ENCODE measurements at regions not wholly inside any gene's neighbourhood (a gene's known extent, or its start where the extent isn't known, plus 50 kb on each side); places are given as distances from the start of the nearest gene placed in this dataset.

GRCh38 chr11:106152013-106152412, 74.6 kb downstream of the AASDHPPT start:
- in situ Hi-C loops (cut with HindIII; ENCODE audit: low pct_unique_long_range_greater_than_20kb, low sequenced_read_pairs), result no loop called here
- no TSS peak for BruUV-seq (replicated peaks)
- CTCF ChIA-PET, result no interaction called here
- intact Hi-C loops (cut with micrococcal nuclease; ENCODE audit: unreplicated experiment), result loop anchor here (10.0 kb wide), 1 partner anchor 433 kb away; no protein-coding TSS in a partner anchor
- POLR2A ChIA-PET, result no interaction called here
- Histone ChIP-seq H3K4me3 (ENCODE audit: low read depth in 2 of 2, low read length in 2 of 2) (peak overlapping the region in 1 of 2 experiments; percentile 8; a peak in 1 of 4 replicates), H3K36me3 (ENCODE audit: control insufficient read depth, insufficient read depth, low read length) (no peaks in the 10 kb centered on the region), H3K9me3 (ENCODE audit: control insufficient read depth, insufficient read depth, low read depth, low read length) (peaks cover 21% of the 10 kb centered on the region; the same call in 1 of the 2 replicates), H3K27ac (ENCODE audit: low read length) (peak overlapping the region; percentile 4; the same call in 1 of the 2 replicates), H3K4me1 (ENCODE audit: control insufficient read depth, insufficient read depth, low read length) (no peaks in the 10 kb centered on the region), H3K27me3 (ENCODE audit: control insufficient read depth, insufficient read depth, low read length) (no peaks in the 10 kb centered on the region)
- TF ChIP-seq CTCF (IDR thresholded peaks at IDR 0.05), result peak; percentile 60
- no peak for TF ChIP-seq SIN3A (IDR thresholded peaks at IDR 0.05; ENCODE audit: borderline replicate concordance, insufficient read depth, low read depth, low read length)
- ATAC-seq (peak; percentile 78), DNase-seq (ENCODE audit: low read depth, low spot score) (no peak)

DNA sequence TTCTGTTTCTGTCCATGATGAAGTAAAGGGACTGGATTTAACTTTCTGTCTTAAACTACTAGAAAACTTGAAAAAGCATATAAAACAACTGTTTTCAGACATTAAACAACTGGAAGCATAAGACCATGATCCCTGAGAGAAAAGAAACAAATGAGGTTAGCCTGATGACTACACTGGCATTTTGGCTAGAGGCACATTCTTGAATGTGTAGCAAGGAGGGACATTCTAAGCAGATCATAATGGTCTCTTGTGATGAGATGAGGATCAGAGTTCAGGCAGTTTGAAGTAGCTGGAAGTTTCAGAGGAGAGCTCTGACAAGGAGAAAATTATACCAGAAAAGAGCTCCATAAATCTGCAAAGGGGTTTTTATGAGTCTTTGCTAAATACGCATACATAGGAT, 75.4 kb downstream of the AASDHPPT start:
- ATAC-seq (no peak), DNase-seq (ENCODE audit: low read depth, low spot score) (no peak)
- intact Hi-C loops (cut with micrococcal nuclease; ENCODE audit: unreplicated experiment), result loop anchor here (10.0 kb wide), 1 partner anchor 432 kb away; no protein-coding TSS in a partner anchor
- H3K27me3 ChIP-seq (ENCODE audit: control insufficient read depth, insufficient read depth, low read length), result no peaks in the 10 kb centered on the region
- no peak overlapping the region; the same call in 1 of the 2 replicates for H3K27ac ChIP-seq (ENCODE audit: low read length)
- BruUV-seq (replicated peaks), result no TSS peak
- no peak for TF ChIP-seq POLR2AphosphoS5 (IDR thresholded peaks at IDR 0.05; ENCODE audit: low read depth, low read length)
- TF ChIP-seq REST (IDR thresholded peaks at IDR 0.05; ENCODE audit: insufficient read depth in 1 of 2, low read depth in 2 of 2, low read length in 1 of 2), result no peak
- no peak for TF ChIP-seq SIN3A (IDR thresholded peaks at IDR 0.05; ENCODE audit: borderline replicate concordance, insufficient read depth, low read depth, low read length)
- TF ChIP-seq CTCF (IDR thresholded peaks at IDR 0.05), result no peak
- no peak for TF ChIP-seq TCF7L2 (IDR thresholded peaks at IDR 0.05; ENCODE audit: low read depth, low read length)
- in situ Hi-C loops (cut with HindIII; ENCODE audit: low pct_unique_long_range_greater_than_20kb, low sequenced_read_pairs), result no loop called here
- no peaks in the 10 kb centered on the region for H3K36me3 ChIP-seq (ENCODE audit: control insufficient read depth, insufficient read depth, low read length)
- ChIA-PET CTCF (no interaction called here), POLR2A (interaction anchor here (0.6 kb wide), 1 partner anchor 246 kb away, joined by 3 read pairs; no protein-coding TSS in a partner anchor)
- H3K4me1 ChIP-seq (ENCODE audit: control insufficient read depth, insufficient read depth, low read length), result no peaks in the 10 kb centered on the region
- H3K4me3 ChIP-seq (ENCODE audit: low read depth in 2 of 2, low read length in 2 of 2), result no peak overlapping the region
- peaks cover 13% of the 10 kb centered on the region; the same call in 1 of the 2 replicates for H3K9me3 ChIP-seq (ENCODE audit: control insufficient read depth, insufficient read depth, low read depth, low read length)
